PC-3 (cell line): ENCODE measurements at regions not wholly inside any gene's neighbourhood (a gene's known extent, or its start where the extent isn't known, plus 50 kb on each side); places are given as distances from the start of the nearest gene placed in this dataset.

Experiments used
- ATAC-seq: fragments of 200-7000 bp; cut with Tn5 transposase; 2 replicates; pipeline ENCODE4 v1.9.1; 2020; ENCODE audit warnings: mild to moderate bottlenecking, moderate library complexity
- BruUV-seq: library from RNA; stranded (reverse); fragments of 400-500 nt; replicated peaks from 2 replicates; lab custom pipeline; 2021; lab: Mats Ljungman, UMichigan
- CTCF ChIA-PET: fragments of 300-600 bp; sonication (Branson Sonifier 250); formaldehyde crosslinking; loops from one replicate; lab custom pipeline; 2022; ENCODE audit warnings: antibody characterized with exemption; lab: Charles Lee
- POLR2A ChIA-PET: fragments of 300-600 bp; sonication (Branson Sonifier 250); formaldehyde crosslinking; loops from one replicate; lab custom pipeline; 2022; ENCODE audit warnings: antibody characterized with exemption; ENCODE audit not compliant: unreplicated experiment; lab: Charles Lee
- DNase-seq: peaks from one replicate; pipeline ENCODE4 v3.0.0-alpha.2; 2015
- H2AFZ ChIP-seq: fragments of 300-600 bp; sonication (generic); 2 replicates; pipeline ENCODE4 v1.6.0; 2016; ENCODE audit warnings: antibody characterized with exemption, low read length
- H3F3A ChIP-seq: fragments of 300-600 bp; sonication (generic); one replicate; pipeline ENCODE4 v1.6.0; 2017; ENCODE audit warnings: antibody characterized with exemption, low read length, control low read depth, mild to moderate bottlenecking; ENCODE audit not compliant: unreplicated experiment
- H3K27ac ChIP-seq: fragments of 300-600 bp; sonication (generic); 2 replicates; pipeline ENCODE4 v1.5.1; 2016; ENCODE audit warnings: mild to moderate bottlenecking, low read length
- H3K27me3 ChIP-seq: fragments of 300-600 bp; sonication (generic); 2 replicates; pipeline ENCODE4 v1.6.1; 2016; ENCODE audit warnings: low read length, mixed read lengths
- H3K36me3 ChIP-seq: fragments of 300-600 bp; sonication (generic); 2 replicates; pipeline ENCODE4 v1.6.1; 2016; ENCODE audit warnings: low read depth, mixed run types, low read length, mixed read lengths
- H3K4me1 ChIP-seq: fragments of 300-600 bp; sonication (generic); 2 replicates; pipeline ENCODE4 v1.5.1; 2016; ENCODE audit warnings: low read length; ENCODE audit not compliant: insufficient read depth
- H3K4me2 ChIP-seq: fragments of 300-600 bp; sonication (generic); 2 replicates; pipeline ENCODE4 v1.6.0; 2016; ENCODE audit warnings: low read length
- H3K4me3 ChIP-seq: fragments of 300-600 bp; sonication (generic); 2 replicates; pipeline ENCODE4 v1.5.1; 2016; ENCODE audit warnings: mild to moderate bottlenecking, low read length, mixed read lengths
- H3K79me2 ChIP-seq: fragments of 300-600 bp; sonication (generic); 2 replicates; pipeline ENCODE4 v1.6.1; 2017; ENCODE audit warnings: low read length, mixed read lengths
- H3K9ac ChIP-seq: fragments of 300-600 bp; sonication (generic); 2 replicates; pipeline ENCODE4 v1.6.0; 2016; ENCODE audit warnings: mild to moderate bottlenecking, low read length
- H3K9me2 ChIP-seq: fragments of 300-600 bp; sonication (generic); replicated peaks from 2 replicates; pipeline ENCODE4 v1.6.1; 2016; ENCODE audit warnings: mixed run types, low read length, mixed read lengths
- H3K9me3 ChIP-seq: fragments of 300-600 bp; sonication (generic); 2 replicates; pipeline ENCODE4 v1.6.1; 2016; ENCODE audit warnings: low read length, mixed read lengths
- H4K20me1 ChIP-seq: fragments of 300-600 bp; sonication (generic); 2 replicates; pipeline ENCODE4 v1.6.1; 2016; ENCODE audit warnings: low read length, mixed read lengths
- EZH2 ChIP-seq: fragments of 300-600 bp; sonication (generic); IDR thresholded peaks from one replicate; pipeline ENCODE4 v1.6.1; 2017; ENCODE audit warnings: antibody characterized with exemption, mild to moderate bottlenecking, low read length; ENCODE audit not compliant: unreplicated experiment
- EZH2phosphoT487 ChIP-seq: fragments of 300-600 bp; sonication (generic); IDR thresholded peaks from 2 replicates; pipeline ENCODE4 v1.6.1; 2018; ENCODE audit warnings: mild to moderate bottlenecking, antibody characterized with exemption, low read length, borderline replicate concordance
- intact Hi-C: fragments of 100-400 bp; cut with micrococcal nuclease; formaldehyde crosslinking; loops from 2 replicates; pipeline ENCODE4 v1.9.0; 2023
- TF ChIP-seq, protein P1 (sequence below): fragments of 300-600 bp; sonication (generic); conservative IDR thresholded peaks from 2 replicates; pipeline ENCODE4 v1.5.1; 2017; ENCODE audit warnings: antibody characterized with exemption, low read depth, mild to moderate bottlenecking, low read length

DNA sequence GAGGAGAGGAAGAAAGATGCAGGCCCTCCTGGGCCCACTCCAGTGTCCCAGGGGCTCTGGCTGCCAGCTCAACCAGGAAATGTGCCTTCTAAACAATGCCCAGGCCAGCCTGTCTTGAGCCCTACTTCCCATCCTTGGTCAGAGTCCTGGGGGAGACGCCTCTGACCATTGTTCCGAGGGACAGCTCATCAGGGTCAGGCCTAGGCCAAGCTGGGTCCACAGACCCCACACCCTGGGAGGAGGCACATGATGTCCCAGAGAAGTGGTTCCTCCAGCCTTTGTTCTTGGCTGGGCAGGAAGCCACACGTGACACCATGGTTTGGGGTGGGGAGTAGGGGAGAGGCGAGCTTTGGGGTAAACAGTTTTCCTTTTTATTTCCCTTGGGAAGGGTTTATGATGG is 102.5 kb downstream of the EFNB1 start:
- Histone ChIP-seq H4K20me1 (no peaks in the 10 kb centered on the region), H3K9me2 (no peaks in the 10 kb centered on the region), H3K9ac (no peak overlapping the region), H3K36me3 (no peaks in the 10 kb centered on the region), H3K4me2 (no peak overlapping the region), H3K4me3 (no peak overlapping the region), H2AFZ (no peak overlapping the region), H3K79me2 (no peaks in the 10 kb centered on the region), H3K27ac (no peak overlapping the region), H3K9me3 (no peaks in the 10 kb centered on the region), H3K4me1 (peaks cover 34% of the 10 kb centered on the region), H3F3A (no peaks in the 10 kb centered on the region), H3K27me3 (no peaks in the 10 kb centered on the region)
- no TSS peak for BruUV-seq
- POLR2A ChIA-PET = no interaction called here
- CTCF ChIA-PET = no interaction called here
- TF ChIP-seq, protein P1, sequence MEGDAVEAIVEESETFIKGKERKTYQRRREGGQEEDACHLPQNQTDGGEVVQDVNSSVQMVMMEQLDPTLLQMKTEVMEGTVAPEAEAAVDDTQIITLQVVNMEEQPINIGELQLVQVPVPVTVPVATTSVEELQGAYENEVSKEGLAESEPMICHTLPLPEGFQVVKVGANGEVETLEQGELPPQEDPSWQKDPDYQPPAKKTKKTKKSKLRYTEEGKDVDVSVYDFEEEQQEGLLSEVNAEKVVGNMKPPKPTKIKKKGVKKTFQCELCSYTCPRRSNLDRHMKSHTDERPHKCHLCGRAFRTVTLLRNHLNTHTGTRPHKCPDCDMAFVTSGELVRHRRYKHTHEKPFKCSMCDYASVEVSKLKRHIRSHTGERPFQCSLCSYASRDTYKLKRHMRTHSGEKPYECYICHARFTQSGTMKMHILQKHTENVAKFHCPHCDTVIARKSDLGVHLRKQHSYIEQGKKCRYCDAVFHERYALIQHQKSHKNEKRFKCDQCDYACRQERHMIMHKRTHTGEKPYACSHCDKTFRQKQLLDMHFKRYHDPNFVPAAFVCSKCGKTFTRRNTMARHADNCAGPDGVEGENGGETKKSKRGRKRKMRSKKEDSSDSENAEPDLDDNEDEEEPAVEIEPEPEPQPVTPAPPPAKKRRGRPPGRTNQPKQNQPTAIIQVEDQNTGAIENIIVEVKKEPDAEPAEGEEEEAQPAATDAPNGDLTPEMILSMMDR = no peak
- no peak for TF ChIP-seq EZH2
- no peak for TF ChIP-seq EZH2phosphoT487
- intact Hi-C loops = loop anchor here (5.0 kb wide), 1 partner anchor 104 kb away; the partner anchor contains the start of gene EFNB1
- no peak for ATAC-seq
- DNase-seq = no peak

GRCh38 chrX:68930542-68931317 is 101.9 kb downstream of the EFNB1 start:
- H2AFZ ChIP-seq = no peak overlapping the region
- H3K36me3 ChIP-seq = no peaks in the 10 kb centered on the region
- no peak overlapping the region for H3K9ac ChIP-seq
- TF ChIP-seq EZH2 (no peak), EZH2phosphoT487 (no peak)
- TF ChIP-seq, protein P1 = no peak
- DNase-seq = peak; percentile 19
- no peak for ATAC-seq
- no peaks in the 10 kb centered on the region for H3K27me3 ChIP-seq
- intact Hi-C loops = loop anchor here (5.0 kb wide), 1 partner anchor 103 kb away; the partner anchor contains the start of gene EFNB1
- H3K4me3 ChIP-seq = no peak overlapping the region
- H3K9me3 ChIP-seq = no peaks in the 10 kb centered on the region
- no TSS peak for BruUV-seq
- ChIA-PET POLR2A (interaction anchor here (0.6 kb wide), 1 partner anchor 371 kb away, joined by 4 read pairs; no protein-coding TSS in a partner anchor), CTCF (no interaction called here)
- H3K27ac ChIP-seq = no peak overlapping the region
- H3K9me2 ChIP-seq = no peaks in the 10 kb centered on the region
- no peak overlapping the region for H3K4me2 ChIP-seq
- no peaks in the 10 kb centered on the region for H3F3A ChIP-seq
- peaks cover 31% of the 10 kb centered on the region for H3K4me1 ChIP-seq
- no peaks in the 10 kb centered on the region for H3K79me2 ChIP-seq
- no peaks in the 10 kb centered on the region for H4K20me1 ChIP-seq
